ENCODE measurements at regions not wholly inside any gene's neighbourhood (a gene's known extent, or its start where the extent isn't known, plus 50 kb on each side); places are given as distances from the start of the nearest gene placed in this dataset.

DNA sequence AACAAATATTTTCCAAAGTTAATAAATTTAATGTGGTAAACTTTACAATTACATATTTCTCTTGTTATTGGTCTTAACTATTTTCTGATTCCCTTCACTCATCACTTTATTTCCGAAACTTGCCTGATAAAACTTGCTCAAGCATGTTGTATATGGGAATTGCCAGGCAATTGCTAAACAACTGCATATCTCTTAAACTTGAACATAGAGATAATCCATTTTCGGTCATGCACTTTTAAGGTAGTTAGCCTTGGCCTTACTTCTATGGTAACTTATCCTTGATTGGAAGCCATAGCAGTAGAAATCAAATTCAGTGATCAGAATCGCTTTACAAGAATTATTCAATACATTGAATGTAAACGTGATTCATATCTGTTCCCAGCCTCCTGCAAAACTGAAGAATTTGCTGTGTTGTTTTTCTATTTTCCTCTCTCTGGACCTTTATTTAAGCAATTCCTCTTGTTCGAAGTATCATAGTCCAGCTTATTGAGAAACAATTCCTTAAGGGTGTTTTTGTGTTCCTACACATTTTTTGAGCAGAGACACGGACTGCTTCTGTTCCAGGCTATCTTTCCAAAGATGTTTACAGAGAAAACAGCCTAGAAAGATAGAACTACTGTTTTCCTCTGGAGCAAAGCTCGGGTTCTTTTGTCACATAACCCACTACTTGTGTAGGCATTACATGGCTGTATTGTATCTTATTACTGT lies 674.3 kb downstream of the IRS1 start:
- Histone ChIP-seq H3K9ac (ENCODE audit: extremely low read depth, insufficient read length, low read length) (no peak overlapping the region), H4K5ac (ENCODE audit: insufficient read length, low read depth, low read length) (no peak overlapping the region), H2BK5ac (ENCODE audit: insufficient read length, low read length) (no peak overlapping the region), H3K9me3 (ENCODE audit: control insufficient read depth, low read depth, low read length) (no peaks in the 10 kb centered on the region), H3K79me2 (ENCODE audit: insufficient read depth, low read length) (no peaks in the 10 kb centered on the region), H2AFZ (ENCODE audit: low read length) (no peak overlapping the region), H2BK120ac (ENCODE audit: low read depth, low read length, poor library complexity, severe bottlenecking) (no peak overlapping the region), H3K79me1 (ENCODE audit: insufficient read depth, low read depth, low read length, poor library complexity, severe bottlenecking) (no peaks in the 10 kb centered on the region), H4K91ac (ENCODE audit: insufficient read length, low read depth, low read length) (no peak overlapping the region), H3K27ac (ENCODE audit: insufficient read length, low read depth, low read length) (no peak overlapping the region), H4K8ac (replicated peaks; ENCODE audit: insufficient read length, low read depth, low read length) (no peak overlapping the region), H3K23ac (ENCODE audit: insufficient read length, low read depth, low read length) (no peak overlapping the region), H3K4ac (ENCODE audit: low read depth, low read length) (no peak overlapping the region), H2BK15ac (ENCODE audit: low read depth, low read length) (no peak overlapping the region), H4K20me1 (ENCODE audit: control insufficient read depth, insufficient read depth, insufficient read length) (no peaks in the 10 kb centered on the region), H3K14ac (ENCODE audit: insufficient read depth, low read length) (no peak overlapping the region), H2BK20ac (ENCODE audit: low read depth, low read length, poor library complexity, severe bottlenecking) (no peak overlapping the region), H3K27me3 (ENCODE audit: insufficient read depth, low read length) (no peaks in the 10 kb centered on the region), H3K4me2 (ENCODE audit: insufficient read depth, insufficient read length, low read length) (no peak overlapping the region), H3K23me2 (ENCODE audit: insufficient read length, low read depth, low read length, poor library complexity, severe bottlenecking) (no peaks in the 10 kb centered on the region), H3T11ph (ENCODE audit: low read length) (no peak overlapping the region), H3K18ac (ENCODE audit: insufficient read length, low read depth, low read length) (no peak overlapping the region), H3K4me1 (ENCODE audit: insufficient read depth, low read length) (peaks cover 4% of the 10 kb centered on the region; the same call in 1 of the 2 replicates), H2AK5ac (ENCODE audit: insufficient read length, low read length) (no peak overlapping the region), H2BK12ac (ENCODE audit: insufficient read length, low read depth, low read length) (no peak overlapping the region), H3K56ac (ENCODE audit: insufficient read length, low read depth, low read length) (no peak overlapping the region)
- TF ChIP-seq, protein P1, sequence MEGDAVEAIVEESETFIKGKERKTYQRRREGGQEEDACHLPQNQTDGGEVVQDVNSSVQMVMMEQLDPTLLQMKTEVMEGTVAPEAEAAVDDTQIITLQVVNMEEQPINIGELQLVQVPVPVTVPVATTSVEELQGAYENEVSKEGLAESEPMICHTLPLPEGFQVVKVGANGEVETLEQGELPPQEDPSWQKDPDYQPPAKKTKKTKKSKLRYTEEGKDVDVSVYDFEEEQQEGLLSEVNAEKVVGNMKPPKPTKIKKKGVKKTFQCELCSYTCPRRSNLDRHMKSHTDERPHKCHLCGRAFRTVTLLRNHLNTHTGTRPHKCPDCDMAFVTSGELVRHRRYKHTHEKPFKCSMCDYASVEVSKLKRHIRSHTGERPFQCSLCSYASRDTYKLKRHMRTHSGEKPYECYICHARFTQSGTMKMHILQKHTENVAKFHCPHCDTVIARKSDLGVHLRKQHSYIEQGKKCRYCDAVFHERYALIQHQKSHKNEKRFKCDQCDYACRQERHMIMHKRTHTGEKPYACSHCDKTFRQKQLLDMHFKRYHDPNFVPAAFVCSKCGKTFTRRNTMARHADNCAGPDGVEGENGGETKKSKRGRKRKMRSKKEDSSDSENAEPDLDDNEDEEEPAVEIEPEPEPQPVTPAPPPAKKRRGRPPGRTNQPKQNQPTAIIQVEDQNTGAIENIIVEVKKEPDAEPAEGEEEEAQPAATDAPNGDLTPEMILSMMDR (conservative IDR thresholded peaks at IDR 0.05): no peak
- Mint-ChIP-seq H3K27ac (no peak overlapping the region), H3K27me3 (ENCODE audit: low read depth) (no peaks in the 10 kb centered on the region), H3K4me3 (no peak overlapping the region), H3K9me3 (peaks cover 2 to 4% of the 10 kb centered on the region in 2 experiments; a peak in 3 of 5 replicates), H3K4me1 (peaks cover 17 to 25% of the 10 kb centered on the region in 2 experiments), H3K36me3 (ENCODE audit: insufficient read depth in 1 of 3, low read depth in 3 of 3) (peaks cover 0 to 7% (median 6%) of the 10 kb centered on the region in 3 experiments; a peak in 5 of 7 replicates)
- no CpG with 5 or more reads among the region's 7 CpGs for WGBS (ENCODE audit: extremely low coverage, insufficient read length, low lambda C conversion rate)
- no peak for DNase-seq

Measured in H9 (cell line).